SK-N-SH (cell line): ENCODE measurements at regions not wholly inside any gene's neighbourhood (a gene's known extent, or its start where the extent isn't known, plus 50 kb on each side); places are given as distances from the start of the nearest gene placed in this dataset.

ENCODE experiments used
- CTCF ChIA-PET: fragments of 300-600, 350-600 bp; formaldehyde crosslinking; extraction: SDS; loops from one replicate; lab custom pipeline; 2021; lab: Yijun Ruan, JAX
- POLR2A ChIA-PET: fragments of 350-600 bp; sonication (Branson Sonifier 250); formaldehyde crosslinking; extraction: SDS; loops from one replicate; lab custom pipeline; 2020; ENCODE audit warnings: antibody characterized with exemption, inconsistent platforms; lab: Yijun Ruan, JAX
- DNase-seq: peaks from one replicate; pipeline ENCODE4 v3.0.0; 2012
- H2AFZ ChIP-seq: fragments of 200-600 bp; sonication (generic); 2 replicates; pipeline ENCODE4 v1.8.1; 2016; ENCODE audit warnings: antibody characterized with exemption, mild to moderate bottlenecking, low read depth
- H3F3A ChIP-seq: fragments of 200-600 bp; sonication (generic); replicated peaks from 2 replicates; pipeline ENCODE3; 2016; ENCODE audit warnings: antibody characterized with exemption, mild to moderate bottlenecking; ENCODE audit not compliant: insufficient read depth
- H3K27ac ChIP-seq, 2 experiments: fragments of 200-500 bp in 1 of 2; fragments of 200-600 bp in 1 of 2; sonication (Bioruptor generic) in 1 of 2; sonication (generic), shearing (Covaris generic) in 1 of 2; 2 replicates each; pipeline versions ENCODE4 v1.5.1 to v1.6.1; 2014 to 2016; ENCODE audit warnings: low read depth in 2 of 2, inconsistent platforms in 1 of 2, low read length in 1 of 2, mild to moderate bottlenecking in 1 of 2, mixed read lengths in 1 of 2
- H3K27me3 ChIP-seq: fragments of 200-600 bp; sonication (generic), shearing (Covaris generic); 2 replicates; pipeline ENCODE4 v1.6.1; 2016; ENCODE audit warnings: mixed run types; ENCODE audit not compliant: insufficient read depth
- H3K36me3 ChIP-seq, 2 experiments: fragments of 200-500 bp in 1 of 2; fragments of 200-600 bp in 1 of 2; sonication (Bioruptor generic) in 1 of 2; sonication (generic) in 1 of 2; replicated peaks in 1 of 2; 2 replicates each; pipeline versions ENCODE3 to v1.5.1; 2014 to 2016; ENCODE audit warnings: low read length in 1 of 2, mild to moderate bottlenecking in 1 of 2; ENCODE audit not compliant: insufficient read depth in 2 of 2, control insufficient read depth in 1 of 2
- H3K4me1 ChIP-seq, 2 experiments: fragments of 200-500 bp in 1 of 2; fragments of 200-600 bp in 1 of 2; sonication (Bioruptor generic) in 1 of 2; sonication (generic), shearing (Covaris generic) in 1 of 2; 2 replicates each; pipeline versions ENCODE4 v1.5.1 to v1.6.1; 2014 to 2016; ENCODE audit warnings: low read depth in 1 of 2, low read length in 1 of 2, mixed run types in 1 of 2; ENCODE audit not compliant: insufficient read depth in 2 of 2, control insufficient read depth in 1 of 2
- H3K4me2 ChIP-seq: fragments of 200-600 bp; sonication (generic), shearing (Covaris generic); 2 replicates; pipeline ENCODE4 v1.6.1; 2017; ENCODE audit warnings: mixed run types
- H3K4me3 ChIP-seq, 2 experiments: fragments of 200-500 bp in 1 of 2; fragments of 200-600 bp in 1 of 2; sonication (Bioruptor generic) in 1 of 2; sonication (generic), shearing (Covaris generic) in 1 of 2; 2 replicates each; pipeline versions ENCODE4 v1.5.1 to v1.8.1; 2014 to 2016; ENCODE audit warnings: low read depth in 2 of 2, inconsistent platforms in 1 of 2, low read length in 1 of 2, mild to moderate bottlenecking in 1 of 2, mixed read lengths in 1 of 2, moderate library complexity in 1 of 2
- H3K79me2 ChIP-seq: fragments of 200-600 bp; sonication (generic); 2 replicates; pipeline ENCODE4 v1.8.1; 2017; ENCODE audit warnings: mild to moderate bottlenecking; ENCODE audit not compliant: insufficient read depth
- H3K9ac ChIP-seq: fragments of 200-600 bp; sonication (generic); 2 replicates; pipeline ENCODE4 v1.6.1; 2017; ENCODE audit warnings: mixed run types
- H3K9me2 ChIP-seq: fragments of 200-600 bp; sonication (generic); 2 replicates; pipeline ENCODE4 v1.6.1; 2017; ENCODE audit warnings: mixed run types
- H3K9me3 ChIP-seq: fragments of 200-600 bp; sonication (generic); 2 replicates; pipeline ENCODE4 v1.6.1; 2017; ENCODE audit warnings: mixed run types, mild to moderate bottlenecking, moderate library complexity
- H4K20me1 ChIP-seq: fragments of 200-600 bp; sonication (generic); 2 replicates; pipeline ENCODE4 v1.6.1; 2017; ENCODE audit warnings: mild to moderate bottlenecking, mixed run types; ENCODE audit not compliant: insufficient read depth
- ELF1 ChIP-seq: IDR thresholded peaks from 2 replicates; pipeline ENCODE4 v1.4.0; 2012
- FOXJ3 ChIP-seq: sonication (generic); formaldehyde crosslinking; IDR thresholded peaks from 2 replicates; pipeline ENCODE4 v1.5.1; 2020; ENCODE audit warnings: mild to moderate bottlenecking, missing genetic modification reagents
- IRF3 ChIP-seq: fragments of 150-350 bp; IDR thresholded peaks from 2 replicates; pipeline ENCODE4 v1.6.1; 2016; ENCODE audit warnings: mild to moderate bottlenecking, low read depth, low read length
- MXI1 ChIP-seq: IDR thresholded peaks from 2 replicates; pipeline ENCODE4 v1.6.1; 2012; ENCODE audit warnings: mild to moderate bottlenecking, low read depth, low read length, improper control_type of control experiment
- NFIC ChIP-seq: IDR thresholded peaks from 2 replicates; pipeline ENCODE4 v1.4.0; 2012; ENCODE audit warnings: borderline replicate concordance
- NRF1 ChIP-seq: IDR thresholded peaks from 2 replicates; pipeline ENCODE4 v1.6.1; 2012; ENCODE audit warnings: low read depth, mild to moderate bottlenecking, low read length
- REST ChIP-seq: IDR thresholded peaks from 2 replicates; pipeline ENCODE4 v1.6.1; 2012; ENCODE audit warnings: mild to moderate bottlenecking, low read depth, low read length, moderate library complexity
- RXRA ChIP-seq: IDR thresholded peaks from 2 replicates; pipeline ENCODE4 v1.4.0; 2012; ENCODE audit warnings: low read depth, mild to moderate bottlenecking, borderline replicate concordance
- SMC3 ChIP-seq: IDR thresholded peaks from 2 replicates; pipeline ENCODE4 v1.6.1; 2012; ENCODE audit warnings: low read depth, low read length, improper control_type of control experiment
- TEAD4 ChIP-seq: IDR thresholded peaks from 2 replicates; pipeline ENCODE4 v1.4.0; 2012; ENCODE audit warnings: mild to moderate bottlenecking, borderline replicate concordance; ENCODE audit not compliant: insufficient read depth
- YY1 ChIP-seq: IDR thresholded peaks from 2 replicates; pipeline ENCODE4 v1.4.0; 2012; ENCODE audit warnings: low read depth, mild to moderate bottlenecking
- WGBS: methylation state at CpG from one replicate; pipeline ENCODE4 v1.1.6; 2017; ENCODE audit warnings: low lambda C conversion rate; 5-methylcytosine and 5-hydroxymethylcytosine counted together
- TF ChIP-seq, protein P1 (sequence below): fragments of 150-350 bp; IDR thresholded peaks from 2 replicates; pipeline ENCODE4 v1.6.1; 2017; ENCODE audit warnings: antibody characterized with exemption, low read length, low read depth, borderline replicate concordance
- TF ChIP-seq, protein P2 (sequence below): IDR thresholded peaks from 2 replicates; pipeline ENCODE4 v1.4.0; 2012; ENCODE audit warnings: low read depth, borderline replicate concordance

DNA sequence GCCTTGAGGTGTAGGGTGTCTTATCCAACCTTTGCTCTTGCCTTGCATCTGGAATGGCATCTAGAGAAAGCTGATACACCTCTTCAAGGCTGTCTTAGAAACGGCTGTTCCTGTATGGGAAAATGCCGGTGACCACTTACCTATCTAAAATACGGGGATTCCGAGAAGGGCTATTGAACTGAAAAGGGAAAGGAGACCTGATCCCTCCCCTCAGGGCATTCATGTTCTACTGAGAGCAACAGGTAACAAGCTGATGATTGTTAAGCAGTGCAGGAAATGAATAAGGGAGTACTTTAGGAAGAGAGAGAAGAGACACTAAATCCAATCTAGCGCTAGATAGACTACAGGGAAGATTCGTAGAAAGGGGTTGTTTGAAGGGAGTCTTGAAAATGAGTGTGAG is 1388.1 kb downstream of the FAM181B start:
- TF ChIP-seq REST, result no peak
- no peak for TF ChIP-seq SMC3
- TF ChIP-seq MXI1, result no peak
- TF ChIP-seq, protein P1, sequence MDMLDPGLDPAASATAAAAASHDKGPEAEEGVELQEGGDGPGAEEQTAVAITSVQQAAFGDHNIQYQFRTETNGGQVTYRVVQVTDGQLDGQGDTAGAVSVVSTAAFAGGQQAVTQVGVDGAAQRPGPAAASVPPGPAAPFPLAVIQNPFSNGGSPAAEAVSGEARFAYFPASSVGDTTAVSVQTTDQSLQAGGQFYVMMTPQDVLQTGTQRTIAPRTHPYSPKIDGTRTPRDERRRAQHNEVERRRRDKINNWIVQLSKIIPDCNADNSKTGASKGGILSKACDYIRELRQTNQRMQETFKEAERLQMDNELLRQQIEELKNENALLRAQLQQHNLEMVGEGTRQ, result no peak
- ChIA-PET CTCF (no interaction called here), POLR2A (no interaction called here)
- H3K4me3 ChIP-seq, result no peak overlapping the region
- no peak overlapping the region for H2AFZ ChIP-seq
- no peaks in the 10 kb centered on the region for H3K9me2 ChIP-seq
- H3K27ac ChIP-seq, result no peak overlapping the region
- H3K27me3 ChIP-seq, result no peaks in the 10 kb centered on the region
- no peak overlapping the region for H3K9ac ChIP-seq
- H3K9me3 ChIP-seq, result no peaks in the 10 kb centered on the region
- no peak for DNase-seq
- H3K36me3 ChIP-seq, result no peaks in the 10 kb centered on the region
- no peaks in the 10 kb centered on the region for H3F3A ChIP-seq
- H3K4me2 ChIP-seq, result no peak overlapping the region
- 49% methylated on average over 6 of the region's 6 CpGs for WGBS
- no peaks in the 10 kb centered on the region for H3K79me2 ChIP-seq
- H3K4me1 ChIP-seq, result no peaks in the 10 kb centered on the region
- no peaks in the 10 kb centered on the region for H4K20me1 ChIP-seq

DNA sequence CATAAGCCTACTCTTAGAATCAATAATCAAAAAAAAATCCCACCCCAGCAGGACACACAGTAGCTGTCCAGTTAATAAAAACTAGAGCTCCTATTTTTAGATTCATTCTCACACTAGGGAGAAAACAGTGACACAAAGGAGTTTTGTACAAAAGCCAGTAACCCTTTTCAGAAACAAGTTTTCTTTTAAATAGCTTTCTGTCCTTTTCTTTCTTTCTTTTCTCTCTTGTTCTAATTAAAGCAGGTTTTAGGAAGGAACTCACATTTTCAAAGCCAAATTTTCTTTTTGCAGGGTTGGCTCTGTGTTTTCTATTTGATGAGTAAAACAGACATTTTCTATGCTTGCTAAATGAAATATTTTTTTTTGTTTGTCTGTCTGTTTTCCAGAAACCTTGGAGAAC is 1390.7 kb downstream of the FAM181B start:
- H3K9ac ChIP-seq, result no peak overlapping the region
- H3K4me1 ChIP-seq, result no peaks in the 10 kb centered on the region
- no peak overlapping the region for H3K27ac ChIP-seq
- no peak overlapping the region for H3K4me3 ChIP-seq
- CTCF ChIA-PET, result no interaction called here
- no peaks in the 10 kb centered on the region for H3F3A ChIP-seq
- no peaks in the 10 kb centered on the region for H3K27me3 ChIP-seq
- no peaks in the 10 kb centered on the region for H4K20me1 ChIP-seq
- DNase-seq, result no peak
- POLR2A ChIA-PET, result no interaction called here
- no peak overlapping the region for H3K4me2 ChIP-seq
- H3K9me3 ChIP-seq, result no peaks in the 10 kb centered on the region
- TF ChIP-seq, protein P1, result no peak
- TF ChIP-seq NFIC, result no peak
- TF ChIP-seq, protein P2, sequence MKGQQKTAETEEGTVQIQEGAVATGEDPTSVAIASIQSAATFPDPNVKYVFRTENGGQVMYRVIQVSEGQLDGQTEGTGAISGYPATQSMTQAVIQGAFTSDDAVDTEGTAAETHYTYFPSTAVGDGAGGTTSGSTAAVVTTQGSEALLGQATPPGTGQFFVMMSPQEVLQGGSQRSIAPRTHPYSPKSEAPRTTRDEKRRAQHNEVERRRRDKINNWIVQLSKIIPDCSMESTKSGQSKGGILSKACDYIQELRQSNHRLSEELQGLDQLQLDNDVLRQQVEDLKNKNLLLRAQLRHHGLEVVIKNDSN, result no peak
- TF ChIP-seq SMC3, result no peak
- no peak for TF ChIP-seq FOXJ3
- TF ChIP-seq ELF1, result no peak
- TF ChIP-seq NRF1, result no peak
- TF ChIP-seq REST, result no peak
- no peak for TF ChIP-seq IRF3
- no peak for TF ChIP-seq RXRA
- TF ChIP-seq TEAD4, result no peak
- no peak for TF ChIP-seq YY1
- no peak for TF ChIP-seq MXI1
- H3K36me3 ChIP-seq, result no peaks in the 10 kb centered on the region
- H3K79me2 ChIP-seq, result no peaks in the 10 kb centered on the region
- no peak overlapping the region for H2AFZ ChIP-seq
- H3K9me2 ChIP-seq, result no peaks in the 10 kb centered on the region
